RWPE1 (cell line): ENCODE measurements at regions not wholly inside any gene's neighbourhood (a gene's known extent, or its start where the extent isn't known, plus 50 kb on each side); places are given as distances from the start of the nearest gene placed in this dataset.
"Not testable (repeated sequence)": the region's sequence is repeated elsewhere in the genome, so short reads cannot be mapped to it uniquely, and the experiment has no call there.

Experiments used
- CTCF ChIA-PET: fragments of 350-600 bp; sonication (Branson Sonifier 250); formaldehyde crosslinking; extraction: SDS; loops from one replicate; lab custom pipeline; 2021; lab: Yijun Ruan, JAX
- POLR2A ChIA-PET: fragments of 400-600 bp; formaldehyde crosslinking; extraction: SDS; loops from one replicate; lab custom pipeline; 2020; ENCODE audit warnings: antibody characterized with exemption; ENCODE audit not compliant: low non-redundant PET; lab: Yijun Ruan, JAX
- DNase-seq: peaks from one replicate; pipeline ENCODE4 v3.0.0; 2012; ENCODE audit warnings: low spot score
- H3K27ac ChIP-seq: fragments of 450-650 bp; 2 replicates; pipeline ENCODE4 v1.5.1; 2017
- CTCF ChIP-seq: fragments of 450-650 bp; conservative IDR thresholded peaks from 2 replicates; pipeline ENCODE4 v1.5.1; 2017; ENCODE audit warnings: low read depth, mild to moderate bottlenecking

- no peak for DNase-seq
- TF ChIP-seq CTCF, result no peak
- H3K27ac ChIP-seq, result no peak overlapping the region
- POLR2A ChIA-PET, result no interaction called here
- CTCF ChIA-PET, result no interaction called here
Observed at GRCh38 chr12:17132336-17132735, 526.4 kb upstream of the LMO3 start.

GRCh38 chr12:17116538-17116937, 510.6 kb upstream of the LMO3 start:
- CTCF ChIA-PET, POLR2A ChIA-PET: not testable (repeated sequence)

GRCh38 chr12:17110316-17110715, 504.4 kb upstream of the LMO3 start:
- CTCF ChIA-PET, result no interaction called here

More at GRCh38 chr12:17116538-17116937, 510.6 kb upstream of the LMO3 start:
- DNase-seq, H3K27ac ChIP-seq: not testable (repeated sequence)

GRCh38 chr12:17108877-17109541, 503.0 kb upstream of the LMO3 start:
- peak; percentile 54 for DNase-seq
- no peak overlapping the region for H3K27ac ChIP-seq
- CTCF ChIA-PET, result no interaction called here
- no peak for TF ChIP-seq CTCF
- POLR2A ChIA-PET, result no interaction called here

More at GRCh38 chr12:17110316-17110715, 504.4 kb upstream of the LMO3 start:
- POLR2A ChIA-PET, result no interaction called here
- DNase-seq, result no peak
- no peak overlapping the region for H3K27ac ChIP-seq
- TF ChIP-seq CTCF, result no peak

GRCh38 chr12:17104801-17105200, 498.8 kb upstream of the LMO3 start:
- no peak overlapping the region for H3K27ac ChIP-seq
- no peak for DNase-seq
- TF ChIP-seq CTCF, result no peak
- CTCF ChIA-PET, result interaction anchor here (0.6 to 0.7 kb wide), 2 partner anchors 38 to 632 kb away, joined by 5 to 8 read pairs; no protein-coding TSS in a partner anchor
- POLR2A ChIA-PET, result no interaction called here

GRCh38 chr12:17097674-17098073, 491.7 kb upstream of the LMO3 start:
- no peak for DNase-seq
- no peak for TF ChIP-seq CTCF
- POLR2A ChIA-PET, result no interaction called here
- CTCF ChIA-PET, result no interaction called here
- no peak overlapping the region for H3K27ac ChIP-seq

- POLR2A ChIA-PET, result no interaction called here
- H3K27ac ChIP-seq, result no peak overlapping the region
- CTCF ChIA-PET, result no interaction called here
- DNase-seq, result no peak
- TF ChIP-seq CTCF, result no peak
Observed at GRCh38 chr12:17084831-17085230, 478.9 kb upstream of the LMO3 start.
